GM19193 (cell line): ENCODE measurements at regions not wholly inside any gene's neighbourhood (a gene's known extent, or its start where the extent isn't known, plus 50 kb on each side); places are given as distances from the start of the nearest gene placed in this dataset.

Experiments
- POLR2A ChIP-seq: IDR thresholded peaks from 4 replicates; pipeline ENCODE4 v1.6.1; 2011; ENCODE audit not compliant: insufficient read depth, insufficient read length; ENCODE audit errors: extremely low read depth

DNA sequence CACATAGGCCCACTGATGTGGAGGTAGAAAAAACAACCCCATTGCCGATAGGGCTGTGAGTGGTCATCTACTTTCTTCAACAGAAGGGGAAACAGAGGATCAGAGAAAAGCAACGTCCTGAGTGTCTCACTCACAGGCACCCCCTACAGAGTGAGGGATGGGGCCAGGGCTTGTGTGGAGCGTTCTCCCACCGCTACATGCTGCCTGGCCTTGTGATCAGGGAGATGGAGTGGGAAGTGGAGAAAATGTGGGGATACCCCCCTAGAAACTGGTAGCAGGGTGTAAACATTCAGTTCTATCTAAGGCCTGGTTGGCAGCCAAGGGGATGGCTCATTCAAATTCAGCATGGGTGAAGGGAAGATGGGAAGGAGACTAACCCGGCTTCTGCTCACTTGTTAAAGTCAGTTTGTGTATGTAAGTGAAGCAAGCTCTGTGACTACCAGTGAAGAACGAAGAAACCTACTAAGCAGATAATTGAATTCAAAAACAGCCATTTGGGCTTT lies 73.0 kb upstream of the NAV2 start:
- no peak for TF ChIP-seq POLR2A

DNA sequence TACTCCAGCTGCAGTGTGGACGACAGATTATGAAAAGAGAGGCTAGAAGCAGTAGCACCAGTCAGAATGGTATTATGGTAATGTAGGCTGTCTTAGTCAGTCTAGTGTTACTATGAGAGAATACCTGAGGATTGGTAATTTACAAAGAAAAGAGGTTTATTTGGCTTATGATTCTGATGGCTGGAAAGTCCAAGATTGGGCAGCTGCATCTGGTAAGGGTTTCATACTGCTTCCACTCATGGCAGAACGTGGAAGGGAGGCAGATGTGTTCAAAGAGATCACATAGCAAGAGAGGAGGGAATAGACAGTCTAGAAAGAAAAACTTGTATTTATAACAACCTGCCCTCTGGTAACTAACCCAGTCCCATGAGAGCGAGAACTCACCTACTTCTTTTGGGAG lies 77.3 kb upstream of the NAV2 start:
- TF ChIP-seq POLR2A = no peak

- no peak for TF ChIP-seq POLR2A
Observed at GRCh38 chr11:19633276-19633675, 79.4 kb upstream of the NAV2 start.

- no peak for TF ChIP-seq POLR2A
Observed at GRCh38 chr11:19632499-19632834, 80.2 kb upstream of the NAV2 start.

DNA sequence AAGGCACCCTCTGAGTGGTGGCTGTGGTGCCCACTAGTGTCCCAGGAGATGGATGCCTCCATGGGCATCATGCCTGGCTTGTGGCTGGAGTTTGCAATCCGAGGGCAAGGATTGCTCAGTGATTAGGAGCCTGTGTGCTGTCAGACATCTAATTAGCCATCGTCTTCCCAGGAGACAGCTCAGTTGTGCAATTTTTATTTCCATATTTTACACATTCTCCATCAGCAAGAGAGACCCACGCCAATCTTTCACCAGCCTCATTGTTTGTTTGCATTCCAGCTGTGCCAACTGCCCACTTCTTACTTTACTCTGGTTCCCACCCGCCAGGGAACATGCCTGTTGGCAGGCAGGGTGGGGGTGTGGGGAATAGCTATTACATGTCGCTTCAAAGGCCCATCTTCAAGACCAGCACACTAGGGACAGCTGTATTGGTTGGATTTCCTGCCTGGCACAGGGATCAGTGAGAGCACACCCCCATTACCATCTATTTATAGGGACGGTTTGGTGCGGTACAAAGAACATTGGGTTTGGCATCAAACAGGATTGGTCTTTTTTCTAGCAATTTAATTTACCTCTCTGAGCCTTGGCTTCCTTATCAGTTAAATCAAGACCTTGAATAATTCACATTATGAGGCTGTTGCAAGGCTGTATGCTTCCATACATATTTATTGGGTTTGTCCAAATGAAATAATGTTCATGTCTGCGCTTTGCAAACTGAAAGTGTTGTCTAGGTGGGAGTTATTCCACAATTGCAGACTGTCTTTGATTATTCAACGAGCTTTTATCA lies 80.7 kb upstream of the NAV2 start:
- no peak for TF ChIP-seq POLR2A

- no peak for TF ChIP-seq POLR2A
Observed at GRCh38 chr11:19628018-19628417, 84.6 kb upstream of the NAV2 start.

DNA sequence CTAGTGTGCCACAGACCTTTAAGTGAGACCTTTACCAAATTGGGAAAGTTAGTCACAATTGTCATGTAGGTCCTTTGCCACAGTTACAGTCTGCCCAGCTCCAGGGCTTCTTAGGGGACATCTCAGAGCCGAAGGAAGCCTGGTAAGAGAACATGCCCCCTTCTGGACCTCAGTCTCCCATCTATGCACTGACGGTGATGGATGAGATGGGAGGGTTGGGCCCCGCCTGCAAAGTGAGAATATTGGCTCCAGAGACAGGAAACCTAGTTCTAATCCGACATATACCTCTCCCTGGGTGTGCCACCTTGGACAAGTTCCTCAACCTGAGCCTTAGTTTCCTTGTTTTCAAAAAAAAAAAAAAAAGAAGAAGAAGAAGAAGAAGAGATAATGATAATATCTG lies 85.1 kb upstream of the NAV2 start:
- TF ChIP-seq POLR2A = no peak

DNA sequence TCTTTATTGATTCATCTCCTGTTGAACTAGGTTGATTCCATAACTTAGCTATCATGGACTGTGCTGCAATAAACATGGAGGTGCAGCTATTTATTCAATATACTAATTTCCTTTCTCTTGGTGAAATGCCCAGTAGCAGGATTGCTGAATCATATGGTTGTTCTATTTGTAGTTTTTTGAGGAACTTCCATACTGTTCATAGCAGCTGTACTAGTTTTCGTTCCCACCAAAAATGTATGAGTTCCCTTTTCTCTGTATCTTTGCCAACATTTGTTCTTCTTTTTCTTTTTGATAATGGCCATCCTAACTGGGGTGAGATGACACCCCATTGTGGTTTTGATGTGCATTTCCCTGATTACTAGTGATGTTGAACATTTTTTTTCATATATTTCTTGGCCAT lies 87.2 kb upstream of the NAV2 start:
- no peak for TF ChIP-seq POLR2A

DNA sequence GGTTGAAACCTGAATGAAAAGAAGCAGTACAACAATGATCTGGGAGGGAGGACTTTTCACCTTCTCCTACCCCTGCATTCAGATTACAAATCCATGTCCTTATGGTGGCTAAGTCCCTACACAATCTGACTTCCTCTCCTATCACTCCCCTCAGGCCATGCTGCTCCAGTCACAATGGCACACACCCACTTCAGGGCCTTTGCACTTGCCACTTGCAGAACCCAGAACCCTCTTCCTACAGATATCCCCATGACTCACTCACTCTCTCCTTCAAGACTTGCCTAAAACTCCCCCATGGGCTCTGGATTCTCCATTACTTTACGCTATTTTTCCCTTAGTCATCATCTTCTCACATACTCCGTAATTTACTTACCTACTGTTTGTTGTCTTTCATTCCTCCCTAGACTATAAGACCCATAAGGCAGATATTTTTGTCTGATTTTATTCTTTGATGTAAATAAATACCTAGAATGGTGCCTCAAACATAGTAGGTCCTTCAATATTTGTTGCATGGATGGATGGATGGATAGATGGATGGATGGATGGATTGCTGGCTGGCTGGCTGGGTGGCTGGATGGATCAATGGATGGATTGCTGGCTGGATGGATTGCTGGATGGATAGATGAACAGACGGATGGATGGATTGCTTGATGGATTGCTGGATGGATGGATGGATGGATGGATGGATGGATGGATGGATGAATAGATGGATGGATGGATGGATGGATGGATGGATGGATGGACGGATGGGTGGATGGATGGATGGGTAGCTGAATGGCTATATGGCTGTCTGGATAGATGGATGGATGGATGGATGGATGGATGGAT lies 94.7 kb upstream of the NAV2 start:
- TF ChIP-seq POLR2A = no peak

- TF ChIP-seq POLR2A = no peak
Observed at GRCh38 chr11:19615341-19616183, 97.1 kb upstream of the NAV2 start.

GRCh38 chr11:19614370-19614940 lies 98.2 kb upstream of the NAV2 start:
- TF ChIP-seq POLR2A = no peak

- no peak for TF ChIP-seq POLR2A
Observed at GRCh38 chr11:19607656-19608360, 104.8 kb upstream of the NAV2 start.

GRCh38 chr11:19606856-19607655 lies 105.6 kb upstream of the NAV2 start:
- TF ChIP-seq POLR2A = no peak
